Karpas-422 (cell line): ENCODE measurements at regions not wholly inside any gene's neighbourhood (a gene's known extent, or its start where the extent isn't known, plus 50 kb on each side); places are given as distances from the start of the nearest gene placed in this dataset.

Source experiments
- DNase-seq: peaks from one replicate; pipeline ENCODE4 v3.0.0-alpha.2; 2015
- H2AFZ ChIP-seq: fragments of 200-600 bp; sonication (generic); 2 replicates; pipeline ENCODE4 v1.6.1; 2014; ENCODE audit warnings: antibody characterized with exemption, low read length, mixed read lengths
- H3K27ac ChIP-seq: fragments of 200-600 bp; sonication (generic); 2 replicates; pipeline ENCODE4 v1.5.1; 2014; ENCODE audit warnings: mild to moderate bottlenecking, low read length, moderate library complexity
- H3K27me3 ChIP-seq: fragments of 200-600 bp; sonication (generic); 2 replicates; pipeline ENCODE4 v1.6.1; 2014; ENCODE audit warnings: low read length, mixed read lengths
- H3K36me3 ChIP-seq: fragments of 200-600 bp; sonication (generic); 2 replicates; pipeline ENCODE4 v1.6.1; 2014; ENCODE audit warnings: low read length, mixed read lengths; ENCODE audit not compliant: insufficient read depth
- H3K4me1 ChIP-seq: fragments of 200-600 bp; sonication (generic); 2 replicates; pipeline ENCODE4 v1.6.1; 2014; ENCODE audit warnings: mild to moderate bottlenecking, low read length, mixed read lengths
- H3K4me2 ChIP-seq: fragments of 200-600 bp; sonication (generic); 2 replicates; pipeline ENCODE4 v1.6.1; 2014; ENCODE audit warnings: low read length, low read depth, mild to moderate bottlenecking; ENCODE audit not compliant: poor library complexity, severe bottlenecking
- H3K4me3 ChIP-seq: fragments of 200-600 bp; sonication (generic); 2 replicates; pipeline ENCODE4 v1.5.1; 2014; ENCODE audit warnings: mild to moderate bottlenecking, antibody characterized with exemption, low read length, mixed read lengths
- H3K79me2 ChIP-seq: fragments of 200-600 bp; sonication (generic); 2 replicates; pipeline ENCODE4 v1.6.1; 2014; ENCODE audit warnings: mild to moderate bottlenecking, low read length, mixed read lengths
- H3K9ac ChIP-seq: fragments of 200-600 bp; sonication (generic); 2 replicates; pipeline ENCODE4 v1.6.0; 2014; ENCODE audit warnings: low read length
- H3K9me2 ChIP-seq: fragments of 200-600 bp; sonication (generic), shearing (Covaris generic); replicated peaks from 2 replicates; pipeline ENCODE4 v1.6.0; 2014; ENCODE audit warnings: mild to moderate bottlenecking, low read length, moderate library complexity; ENCODE audit not compliant: insufficient read depth
- H3K9me3 ChIP-seq: fragments of 300-700, 200-600 bp; sonication (generic); 2 replicates; pipeline ENCODE4 v1.6.1; 2014; ENCODE audit warnings: low read length, mixed read lengths
- H4K20me1 ChIP-seq: fragments of 200-600 bp; sonication (generic); 2 replicates; pipeline ENCODE4 v1.6.1; 2014; ENCODE audit warnings: mild to moderate bottlenecking, antibody characterized with exemption, low read length, low read depth; ENCODE audit not compliant: insufficient read depth

DNA sequence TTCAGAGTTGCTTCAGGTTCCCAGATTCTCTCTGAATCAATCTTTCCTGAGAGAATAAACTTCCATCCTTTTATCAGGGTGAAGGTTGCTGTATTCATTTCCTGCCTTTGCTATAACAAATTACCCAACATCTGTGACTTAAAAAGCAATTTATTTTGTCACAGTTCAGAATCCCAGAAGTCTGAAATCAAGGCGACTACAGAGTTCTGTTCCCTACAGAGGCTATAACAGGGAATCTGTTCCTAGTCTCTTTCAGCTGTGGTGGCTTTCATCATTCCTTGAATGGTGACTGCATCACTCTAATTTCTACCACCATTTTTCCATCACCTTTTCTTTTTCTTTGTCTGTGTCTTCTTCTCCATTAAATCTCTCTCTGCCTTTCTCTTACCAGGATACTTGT, 459.3 kb upstream of the PRR20A start:
- Histone ChIP-seq H3K79me2 (no peaks in the 10 kb centered on the region), H3K9ac (no peak overlapping the region), H3K9me3 (peaks cover 23% of the 10 kb centered on the region), H3K4me1 (no peaks in the 10 kb centered on the region), H3K4me2 (no peak overlapping the region), H3K27ac (no peak overlapping the region), H4K20me1 (no peaks in the 10 kb centered on the region), H3K36me3 (no peaks in the 10 kb centered on the region), H2AFZ (no peak overlapping the region), H3K9me2 (no peaks in the 10 kb centered on the region), H3K4me3 (no peak overlapping the region), H3K27me3 (no peaks in the 10 kb centered on the region)
- DNase-seq, result no peak

- Histone ChIP-seq H3K9me3 (peaks cover 28% of the 10 kb centered on the region), H3K27ac (no peak overlapping the region), H3K9ac (no peak overlapping the region), H3K4me2 (no peak overlapping the region), H3K79me2 (no peaks in the 10 kb centered on the region), H3K4me3 (no peak overlapping the region), H3K4me1 (no peaks in the 10 kb centered on the region), H3K36me3 (no peaks in the 10 kb centered on the region), H4K20me1 (no peaks in the 10 kb centered on the region), H3K27me3 (no peaks in the 10 kb centered on the region), H3K9me2 (no peaks in the 10 kb centered on the region), H2AFZ (no peak overlapping the region)
- no peak for DNase-seq
Measured at GRCh38 chr13:56687131-56687530, 453.6 kb upstream of the PRR20A start.

DNA sequence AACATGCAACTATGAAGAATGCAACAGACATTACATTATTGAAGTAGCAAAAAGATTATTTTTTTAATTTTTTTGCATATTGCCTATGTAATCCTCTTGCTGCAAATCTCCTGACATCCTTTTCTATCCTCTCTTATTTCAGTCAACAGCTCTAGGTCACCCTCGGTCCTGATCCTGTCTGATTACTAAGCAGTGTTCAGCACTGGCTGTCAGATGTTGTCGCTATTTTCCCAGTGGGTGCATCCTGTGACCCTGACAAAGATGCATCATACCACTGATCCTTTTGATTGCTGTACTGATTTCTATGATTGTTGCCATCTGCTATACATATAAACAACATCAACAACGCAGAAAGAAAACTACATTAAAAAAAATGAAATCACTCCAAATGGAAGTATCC, 443.7 kb upstream of the PRR20A start:
- Histone ChIP-seq H3K4me1 (no peaks in the 10 kb centered on the region), H3K27me3 (no peaks in the 10 kb centered on the region), H3K9me3 (peaks cover 42% of the 10 kb centered on the region), H3K27ac (no peak overlapping the region), H3K9ac (no peak overlapping the region), H4K20me1 (no peaks in the 10 kb centered on the region), H3K79me2 (no peaks in the 10 kb centered on the region), H3K4me2 (no peak overlapping the region), H2AFZ (no peak overlapping the region), H3K36me3 (no peaks in the 10 kb centered on the region), H3K4me3 (no peak overlapping the region), H3K9me2 (no peaks in the 10 kb centered on the region)
- no peak for DNase-seq

- no peak overlapping the region for H3K4me2 ChIP-seq
- H2AFZ ChIP-seq, result no peak overlapping the region
- DNase-seq, result no peak
- H3K27me3 ChIP-seq, result no peaks in the 10 kb centered on the region
- H3K4me3 ChIP-seq, result no peak overlapping the region
- H3K4me1 ChIP-seq, result no peaks in the 10 kb centered on the region
- no peaks in the 10 kb centered on the region for H3K9me2 ChIP-seq
- H3K27ac ChIP-seq, result no peak overlapping the region
- no peaks in the 10 kb centered on the region for H3K79me2 ChIP-seq
- no peaks in the 10 kb centered on the region for H3K36me3 ChIP-seq
- H4K20me1 ChIP-seq, result no peaks in the 10 kb centered on the region
- no peak overlapping the region for H3K9ac ChIP-seq
- peaks cover 29% of the 10 kb centered on the region for H3K9me3 ChIP-seq
Measured at GRCh38 chr13:56700324-56700723, 440.4 kb upstream of the PRR20A start.

GRCh38 chr13:56706485-56706884, 434.2 kb upstream of the PRR20A start:
- Histone ChIP-seq H2AFZ (no peak overlapping the region), H3K9me3 (peaks cover 36% of the 10 kb centered on the region), H3K79me2 (no peaks in the 10 kb centered on the region), H3K4me1 (no peaks in the 10 kb centered on the region), H3K27me3 (no peaks in the 10 kb centered on the region), H3K4me2 (no peak overlapping the region), H4K20me1 (no peaks in the 10 kb centered on the region), H3K9me2 (no peaks in the 10 kb centered on the region), H3K27ac (no peak overlapping the region), H3K36me3 (no peaks in the 10 kb centered on the region), H3K4me3 (no peak overlapping the region), H3K9ac (no peak overlapping the region)
- no peak for DNase-seq

- Histone ChIP-seq H4K20me1 (no peaks in the 10 kb centered on the region), H3K36me3 (no peaks in the 10 kb centered on the region), H3K27ac (no peak overlapping the region), H3K4me1 (no peaks in the 10 kb centered on the region), H3K79me2 (no peaks in the 10 kb centered on the region), H3K9ac (no peak overlapping the region), H3K4me2 (no peak overlapping the region), H2AFZ (no peak overlapping the region), H3K9me3 (peaks cover 46% of the 10 kb centered on the region), H3K27me3 (no peaks in the 10 kb centered on the region), H3K4me3 (no peak overlapping the region), H3K9me2 (no peaks in the 10 kb centered on the region)
- no peak for DNase-seq
Measured at GRCh38 chr13:56713656-56714055, 427.1 kb upstream of the PRR20A start.

DNA sequence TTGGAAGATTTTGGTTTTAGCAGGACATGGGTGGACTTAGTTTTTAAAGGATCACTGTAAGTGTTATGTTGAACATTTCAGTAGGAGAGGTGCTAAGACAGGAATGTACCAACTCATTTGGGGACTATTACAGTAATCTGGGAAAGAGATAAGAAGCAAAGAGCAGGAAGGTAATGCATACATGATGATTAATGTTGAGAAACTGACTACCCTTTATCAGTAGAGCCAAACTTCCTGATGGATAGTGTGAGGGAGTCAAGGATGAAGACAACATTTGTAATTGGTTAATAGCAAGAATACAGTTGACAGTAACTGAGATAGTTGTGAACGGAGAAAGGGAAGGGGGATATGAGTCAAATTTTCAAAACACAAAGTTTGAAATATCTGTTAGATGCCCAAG, 421.9 kb upstream of the PRR20A start:
- Histone ChIP-seq H3K27me3 (no peaks in the 10 kb centered on the region), H3K4me2 (no peak overlapping the region), H2AFZ (no peak overlapping the region)

DNA sequence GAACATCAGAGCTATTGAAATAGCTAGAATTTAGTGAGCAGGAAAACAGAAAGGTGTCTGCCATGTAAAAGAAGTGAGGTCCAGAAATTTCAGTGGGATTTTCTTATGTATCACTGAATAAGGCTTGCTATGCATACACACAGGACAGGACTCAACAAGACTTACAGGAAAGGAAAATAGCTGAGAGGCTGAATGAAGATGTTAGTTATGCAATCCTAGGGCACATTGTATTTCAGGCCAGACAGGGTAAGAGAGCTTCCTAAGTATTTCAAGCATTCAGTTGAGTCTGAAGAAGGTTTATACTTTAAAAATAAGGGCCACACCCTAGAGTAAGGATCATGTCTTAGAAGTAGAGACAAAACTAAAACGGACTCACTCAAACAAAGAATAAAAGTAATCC, 419.9 kb upstream of the PRR20A start:
- peaks cover 37% of the 10 kb centered on the region for H3K9me3 ChIP-seq
- H4K20me1 ChIP-seq, result no peaks in the 10 kb centered on the region
- no peaks in the 10 kb centered on the region for H3K36me3 ChIP-seq
- H3K27me3 ChIP-seq, result no peaks in the 10 kb centered on the region
- H3K9me2 ChIP-seq, result no peaks in the 10 kb centered on the region
- H3K79me2 ChIP-seq, result no peaks in the 10 kb centered on the region
- H3K4me3 ChIP-seq, result no peak overlapping the region
- DNase-seq, result no peak
- H3K4me1 ChIP-seq, result no peaks in the 10 kb centered on the region
- H3K27ac ChIP-seq, result no peak overlapping the region
- H2AFZ ChIP-seq, result no peak overlapping the region
- no peak overlapping the region for H3K9ac ChIP-seq
- H3K4me2 ChIP-seq, result no peak overlapping the region

More for the DNA sequence above, 421.9 kb upstream of the PRR20A start:
- Histone ChIP-seq H3K4me1 (no peaks in the 10 kb centered on the region), H3K9me3 (peaks cover 42% of the 10 kb centered on the region), H3K36me3 (no peaks in the 10 kb centered on the region), H3K4me3 (no peak overlapping the region), H3K27ac (no peak overlapping the region), H3K79me2 (no peaks in the 10 kb centered on the region), H3K9me2 (no peaks in the 10 kb centered on the region), H3K9ac (no peak overlapping the region), H4K20me1 (no peaks in the 10 kb centered on the region)
- no peak for DNase-seq

DNA sequence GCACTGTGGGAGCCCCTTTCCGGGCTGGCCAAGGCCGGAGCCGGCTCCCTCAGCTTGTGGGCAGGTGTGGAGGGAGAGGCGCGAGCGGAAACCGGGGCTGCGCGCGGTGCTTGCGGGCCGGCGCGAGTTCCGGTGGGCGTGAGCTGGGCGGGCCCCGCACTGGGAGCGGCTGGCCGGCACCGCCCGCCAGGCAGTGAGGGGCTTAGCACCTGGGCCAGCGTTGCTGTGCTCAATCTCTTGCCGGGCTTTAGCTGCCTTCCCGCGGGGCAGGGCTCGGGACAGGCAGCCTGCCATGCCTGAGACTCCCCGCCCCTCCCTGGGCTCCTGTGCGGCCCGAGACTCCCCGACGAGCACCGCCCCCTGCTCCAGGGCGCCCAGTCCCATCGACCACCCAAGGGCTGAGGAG, 405.2 kb upstream of the PRR20A start:
- Histone ChIP-seq H3K9me3 (peaks cover 27% of the 10 kb centered on the region), H3K27ac (no peak overlapping the region), H2AFZ (no peak overlapping the region), H3K4me2 (no peak overlapping the region), H3K27me3 (no peaks in the 10 kb centered on the region), H3K4me3 (no peak overlapping the region), H3K9ac (no peak overlapping the region), H3K4me1 (no peaks in the 10 kb centered on the region), H3K36me3 (no peaks in the 10 kb centered on the region), H4K20me1 (no peaks in the 10 kb centered on the region), H3K79me2 (no peaks in the 10 kb centered on the region), H3K9me2 (no peaks in the 10 kb centered on the region)
- DNase-seq, result no peak
